VCaP (cell line): ENCODE measurements at regions not wholly inside any gene's neighbourhood (a gene's known extent, or its start where the extent isn't known, plus 50 kb on each side); places are given as distances from the start of the nearest gene placed in this dataset.

ENCODE experiments used
- H3K27ac ChIP-seq: fragments of 450-650 bp; 2 replicates; pipeline ENCODE4 v1.5.1; 2017
- TF ChIP-seq, protein P1 (sequence below): fragments of 450-650 bp; conservative IDR thresholded peaks from 2 replicates; pipeline ENCODE4 v1.5.1; 2017; ENCODE audit warnings: mild to moderate bottlenecking, moderate library complexity

DNA sequence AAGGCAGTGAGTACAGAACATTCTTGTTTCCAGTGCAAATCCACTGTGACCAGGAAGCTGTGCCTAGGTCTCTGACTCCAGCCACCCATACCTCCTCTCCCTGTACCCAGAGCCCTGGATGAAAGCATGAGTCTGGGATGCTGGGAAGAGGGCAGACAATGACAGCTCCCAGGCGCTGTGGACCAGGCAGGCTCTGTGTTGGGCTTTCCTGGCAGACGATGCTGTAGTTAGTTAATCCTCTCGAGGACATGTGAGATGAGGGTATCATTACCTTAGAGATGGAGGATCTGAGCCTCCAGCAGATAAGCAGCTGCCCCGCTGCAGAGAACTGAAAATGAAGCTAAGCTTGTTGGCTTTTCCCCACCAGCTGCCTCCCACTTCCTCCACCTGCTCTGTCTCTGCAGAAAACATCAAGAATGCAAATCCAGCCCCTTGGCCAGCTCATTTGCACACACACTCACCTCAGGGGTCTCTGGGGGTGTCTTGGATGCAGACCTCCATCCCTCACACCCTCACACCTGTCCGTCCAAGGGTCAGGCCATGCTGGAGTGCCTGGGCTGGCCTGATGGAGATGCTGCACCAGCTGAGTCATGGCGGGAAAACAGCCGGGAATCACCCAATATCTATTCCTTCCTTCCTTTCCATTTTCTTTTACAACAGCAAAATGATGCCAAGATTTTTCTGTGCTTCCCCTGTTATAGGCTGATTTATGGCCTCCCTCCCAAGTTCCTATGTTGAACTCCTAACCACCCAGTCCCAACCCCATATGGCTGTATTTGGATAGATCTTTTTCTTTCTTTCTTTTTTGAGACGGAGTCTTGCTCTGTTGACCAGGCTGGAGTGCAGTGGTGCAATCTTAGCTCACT is 94.9 kb upstream of the SEPTIN5 start:
- no peak overlapping the region for H3K27ac ChIP-seq
- TF ChIP-seq, protein P1, sequence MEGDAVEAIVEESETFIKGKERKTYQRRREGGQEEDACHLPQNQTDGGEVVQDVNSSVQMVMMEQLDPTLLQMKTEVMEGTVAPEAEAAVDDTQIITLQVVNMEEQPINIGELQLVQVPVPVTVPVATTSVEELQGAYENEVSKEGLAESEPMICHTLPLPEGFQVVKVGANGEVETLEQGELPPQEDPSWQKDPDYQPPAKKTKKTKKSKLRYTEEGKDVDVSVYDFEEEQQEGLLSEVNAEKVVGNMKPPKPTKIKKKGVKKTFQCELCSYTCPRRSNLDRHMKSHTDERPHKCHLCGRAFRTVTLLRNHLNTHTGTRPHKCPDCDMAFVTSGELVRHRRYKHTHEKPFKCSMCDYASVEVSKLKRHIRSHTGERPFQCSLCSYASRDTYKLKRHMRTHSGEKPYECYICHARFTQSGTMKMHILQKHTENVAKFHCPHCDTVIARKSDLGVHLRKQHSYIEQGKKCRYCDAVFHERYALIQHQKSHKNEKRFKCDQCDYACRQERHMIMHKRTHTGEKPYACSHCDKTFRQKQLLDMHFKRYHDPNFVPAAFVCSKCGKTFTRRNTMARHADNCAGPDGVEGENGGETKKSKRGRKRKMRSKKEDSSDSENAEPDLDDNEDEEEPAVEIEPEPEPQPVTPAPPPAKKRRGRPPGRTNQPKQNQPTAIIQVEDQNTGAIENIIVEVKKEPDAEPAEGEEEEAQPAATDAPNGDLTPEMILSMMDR: no peak

DNA sequence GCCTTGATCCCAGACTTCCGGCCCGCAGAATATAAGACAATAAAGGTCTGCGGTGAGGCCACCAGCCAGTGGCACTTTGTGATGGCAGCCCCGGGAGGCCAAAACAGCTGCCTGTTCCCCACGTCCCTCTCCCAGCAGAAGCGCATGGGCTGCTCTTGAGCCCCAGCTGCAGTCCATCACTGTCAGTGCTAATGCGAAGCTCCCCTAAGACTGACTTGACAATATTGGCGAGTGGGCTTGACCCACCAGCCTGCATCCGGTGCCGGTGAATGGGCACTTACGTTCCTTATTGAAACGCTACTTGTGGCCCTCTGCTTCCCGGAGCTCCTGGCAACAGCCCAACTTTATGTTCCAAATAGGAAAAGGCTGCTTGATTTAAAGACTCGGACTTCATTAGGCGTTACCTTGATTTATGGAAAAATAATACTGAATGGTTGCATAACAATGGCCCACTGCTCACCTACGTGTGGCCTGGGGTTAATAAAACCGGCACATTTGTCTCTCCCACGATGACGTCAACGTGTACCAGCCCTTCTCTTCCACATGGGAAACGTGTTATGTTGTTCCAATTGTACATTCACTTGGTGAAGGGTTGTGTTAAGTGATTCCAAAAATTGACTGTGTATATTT is 93.4 kb upstream of the SEPTIN5 start:
- TF ChIP-seq, protein P1: no peak

DNA sequence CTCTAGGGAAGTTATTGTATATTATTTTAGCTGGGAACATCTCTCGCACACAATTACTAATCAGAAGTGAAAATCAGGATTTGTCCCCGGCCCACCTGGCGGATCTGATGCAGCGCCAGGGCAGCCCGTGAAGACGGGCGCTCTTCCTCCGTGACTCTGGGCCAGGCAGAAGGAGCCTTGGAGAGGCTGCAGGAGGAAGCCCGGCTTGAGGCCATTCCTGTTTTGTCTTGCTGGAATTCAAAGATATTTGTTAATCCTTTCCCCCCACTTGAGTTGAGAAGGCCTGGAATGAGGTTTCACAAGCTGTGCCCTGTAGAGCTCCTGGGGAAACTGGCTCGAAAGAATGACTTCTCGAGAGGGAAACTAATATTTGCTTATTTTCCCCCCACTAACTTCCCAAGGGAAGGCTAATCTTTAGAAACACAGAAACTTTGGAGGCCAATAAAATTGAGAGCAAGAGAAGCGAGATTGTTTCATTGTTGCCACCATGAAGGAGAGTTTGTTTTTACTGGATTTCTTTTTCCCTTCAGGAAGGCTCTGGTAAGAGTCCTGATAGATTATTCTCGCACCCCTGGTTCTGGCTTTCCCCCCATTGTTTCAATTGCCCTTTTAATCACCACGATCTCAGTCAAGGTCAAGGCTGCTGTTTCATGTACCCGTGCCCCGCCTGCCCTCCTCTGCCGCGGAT is 92.8 kb upstream of the SEPTIN5 start:
- H3K27ac ChIP-seq: no peak overlapping the region
- TF ChIP-seq, protein P1: no peak

More for the DNA sequence above, 93.4 kb upstream of the SEPTIN5 start:
- H3K27ac ChIP-seq: no peak overlapping the region

DNA sequence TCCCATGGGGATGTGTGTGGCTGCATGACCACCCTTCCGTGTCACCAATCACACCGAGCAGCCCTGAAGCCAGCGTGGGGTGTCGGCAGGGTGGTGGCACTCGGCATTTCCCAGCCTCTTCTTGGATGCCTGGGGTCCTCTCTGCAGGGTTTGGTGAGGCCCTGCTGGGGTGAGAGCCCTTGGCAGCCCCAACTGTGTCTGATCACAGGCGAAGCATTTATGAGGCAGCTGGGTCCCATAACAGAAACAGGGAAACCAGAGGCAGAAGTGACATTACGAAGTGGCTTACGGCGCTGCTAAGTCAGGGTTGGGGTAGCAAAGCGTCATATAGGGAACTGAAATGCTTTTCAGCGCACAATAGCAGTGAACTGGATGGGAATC is 92.3 kb upstream of the SEPTIN5 start:
- TF ChIP-seq, protein P1: no peak
- H3K27ac ChIP-seq: no peak overlapping the region

DNA sequence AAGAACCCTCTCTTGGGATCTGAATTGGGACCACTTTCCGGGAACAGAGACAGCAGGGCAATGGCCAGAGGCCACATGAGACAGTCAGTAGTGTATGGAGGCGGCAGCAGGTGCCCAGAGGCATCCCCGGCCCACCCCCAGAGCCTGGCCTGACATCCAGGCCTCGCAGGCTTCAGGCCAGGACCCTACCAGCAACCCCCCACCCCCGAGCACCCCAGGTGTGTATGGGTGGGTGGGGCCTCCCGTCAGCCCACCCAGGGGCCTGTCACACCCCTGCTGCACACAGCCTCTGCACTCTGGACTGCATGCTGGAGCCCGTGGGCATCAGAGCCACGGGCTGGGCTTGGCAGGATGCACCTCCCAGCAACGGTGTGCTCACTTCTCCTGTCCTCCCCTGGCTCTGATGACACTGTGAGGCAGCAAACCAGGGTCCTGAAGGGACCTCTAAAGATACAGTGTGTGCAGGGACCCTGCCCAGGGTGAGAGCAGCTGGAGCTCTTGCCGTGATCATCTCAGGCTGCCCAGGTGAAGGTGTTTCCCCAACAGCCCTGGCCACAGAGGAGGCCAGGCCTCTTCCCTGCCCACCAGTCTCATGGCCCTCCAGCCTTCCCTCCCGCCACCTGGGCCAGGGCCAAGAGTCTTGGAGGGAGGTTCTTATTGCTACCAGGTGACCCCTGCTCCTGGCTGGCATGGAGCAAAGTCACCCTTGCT is 88.8 kb upstream of the SEPTIN5 start:
- TF ChIP-seq, protein P1: no peak
- no peak overlapping the region; the same call in 1 of the 2 replicates for H3K27ac ChIP-seq

DNA sequence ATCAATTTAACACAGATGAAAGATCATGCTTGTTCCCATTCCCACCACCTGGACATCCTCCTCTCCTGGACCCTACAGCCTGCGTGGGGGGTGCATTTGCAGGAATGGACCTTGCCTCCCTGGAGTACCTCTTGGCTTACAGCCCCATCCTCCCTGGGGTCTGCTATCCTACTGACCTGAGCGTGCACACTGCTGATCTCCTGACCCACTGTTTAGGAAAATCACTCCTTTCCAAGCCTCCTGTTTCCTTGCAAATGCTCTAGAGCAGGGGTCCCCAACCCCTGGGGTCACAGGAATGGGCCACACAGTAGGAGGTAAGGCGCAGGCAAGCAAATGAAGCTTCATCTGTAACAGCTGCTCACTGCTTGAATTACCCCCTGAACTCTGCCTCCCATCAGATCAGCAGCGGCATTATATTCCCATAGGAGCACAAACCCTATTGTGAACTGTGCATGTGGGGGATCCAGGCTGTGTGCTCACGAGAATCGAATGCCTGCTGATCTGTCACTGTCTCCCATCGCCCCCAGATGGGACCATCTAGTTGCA is 88.2 kb upstream of the SEPTIN5 start:
- TF ChIP-seq, protein P1: no peak
- H3K27ac ChIP-seq: no peak overlapping the region; the same call in 1 of the 2 replicates
